ENCODE measurements at regions not wholly inside any gene's neighbourhood (a gene's known extent, or its start where the extent isn't known, plus 50 kb on each side); places are given as distances from the start of the nearest gene placed in this dataset.

GRCh38 chr5:155368490-155368889 is 354.9 kb downstream of the KIF4B start:
- DNase-seq, result no peak
- ATAC-seq, result no peak
- no peak for TF ChIP-seq CTCF (IDR thresholded peaks at IDR 0.05)
- no peaks in the 10 kb centered on the region for H3K4me1 ChIP-seq (ENCODE audit: low read depth)
- intact Hi-C loops (cut with DNase I, micrococcal nuclease), result no loop called here
- H3K36me3 ChIP-seq (ENCODE audit: low read depth), result no peaks in the 10 kb centered on the region
- no peaks in the 10 kb centered on the region for H3K9me3 ChIP-seq
- H3K4me3 ChIP-seq, result no peak overlapping the region

- H3K4me3 ChIP-seq, result no peak overlapping the region
- intact Hi-C loops (cut with DNase I, micrococcal nuclease), result no loop called here
- no peak for TF ChIP-seq CTCF (IDR thresholded peaks at IDR 0.05)
- DNase-seq (no peak), ATAC-seq (no peak)
- H3K36me3 ChIP-seq (ENCODE audit: low read depth), result no peaks in the 10 kb centered on the region
- no peaks in the 10 kb centered on the region for H3K9me3 ChIP-seq
- H3K4me1 ChIP-seq (ENCODE audit: low read depth), result no peaks in the 10 kb centered on the region
These were observed 366.9 kb downstream of the KIF4B start for GRCh38 chr5:155380480-155380879.

DNA sequence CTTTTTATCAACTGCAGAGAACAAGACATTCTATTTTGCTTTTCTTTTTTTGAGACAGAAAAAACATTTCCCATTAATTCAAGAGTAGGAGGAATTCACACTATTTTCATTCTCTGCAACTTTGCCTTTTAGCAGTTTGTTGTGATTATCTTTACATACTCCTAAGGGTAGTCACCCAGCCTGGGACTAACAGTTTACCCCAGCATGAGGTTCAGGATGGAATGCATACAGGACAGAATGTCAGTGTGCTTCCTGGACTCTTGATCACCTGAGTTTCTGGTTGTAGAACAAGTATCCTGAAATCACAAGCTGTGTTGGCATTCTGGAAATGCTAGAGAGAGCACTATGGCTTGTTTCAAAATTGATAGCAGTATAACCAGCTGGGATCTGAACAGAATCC is 368.1 kb downstream of the KIF4B start:
- no peak overlapping the region for H3K4me3 ChIP-seq
- DNase-seq (no peak), ATAC-seq (no peak)
- no peak for TF ChIP-seq CTCF (IDR thresholded peaks at IDR 0.05)
- no peaks in the 10 kb centered on the region for H3K9me3 ChIP-seq
- no peaks in the 10 kb centered on the region for H3K36me3 ChIP-seq (ENCODE audit: low read depth)
- no peaks in the 10 kb centered on the region for H3K4me1 ChIP-seq (ENCODE audit: low read depth)
- intact Hi-C loops (cut with DNase I, micrococcal nuclease), result no loop called here

DNA sequence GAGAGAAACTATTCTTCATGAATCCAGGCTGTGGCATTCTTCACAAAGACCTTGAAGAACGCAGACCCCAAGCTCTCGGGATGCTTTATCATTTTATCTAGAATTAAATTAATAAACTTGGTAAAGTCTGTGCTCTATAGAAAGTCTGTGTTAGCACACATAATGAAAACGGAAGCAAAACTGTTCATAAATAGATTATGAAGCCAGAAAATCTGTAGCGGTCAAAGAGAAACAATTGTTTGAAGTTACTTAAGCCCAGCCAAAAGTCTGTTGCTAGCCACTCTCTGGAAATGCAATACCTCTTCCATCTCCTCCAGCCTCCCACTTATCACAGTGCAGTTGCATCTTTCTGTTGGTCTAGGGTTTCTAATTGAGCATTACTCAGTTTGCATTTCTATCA is 375.9 kb downstream of the KIF4B start:
- Histone ChIP-seq H3K9me3 (no peaks in the 10 kb centered on the region), H3K36me3 (ENCODE audit: low read depth) (no peaks in the 10 kb centered on the region), H3K4me3 (no peak overlapping the region), H3K4me1 (ENCODE audit: low read depth) (no peaks in the 10 kb centered on the region)
- intact Hi-C loops (cut with DNase I, micrococcal nuclease), result no loop called here
- ATAC-seq, result no peak
- no peak for DNase-seq
- no peak for TF ChIP-seq CTCF (IDR thresholded peaks at IDR 0.05)

GRCh38 chr5:155394727-155395126 is 381.2 kb downstream of the KIF4B start:
- H3K4me1 ChIP-seq (ENCODE audit: low read depth), result no peaks in the 10 kb centered on the region
- DNase-seq (no peak), ATAC-seq (no peak)
- H3K36me3 ChIP-seq (ENCODE audit: low read depth), result no peaks in the 10 kb centered on the region
- intact Hi-C loops (cut with DNase I, micrococcal nuclease), result no loop called here
- no peak for TF ChIP-seq CTCF (IDR thresholded peaks at IDR 0.05)
- H3K4me3 ChIP-seq, result no peak overlapping the region
- no peaks in the 10 kb centered on the region for H3K9me3 ChIP-seq

DNA sequence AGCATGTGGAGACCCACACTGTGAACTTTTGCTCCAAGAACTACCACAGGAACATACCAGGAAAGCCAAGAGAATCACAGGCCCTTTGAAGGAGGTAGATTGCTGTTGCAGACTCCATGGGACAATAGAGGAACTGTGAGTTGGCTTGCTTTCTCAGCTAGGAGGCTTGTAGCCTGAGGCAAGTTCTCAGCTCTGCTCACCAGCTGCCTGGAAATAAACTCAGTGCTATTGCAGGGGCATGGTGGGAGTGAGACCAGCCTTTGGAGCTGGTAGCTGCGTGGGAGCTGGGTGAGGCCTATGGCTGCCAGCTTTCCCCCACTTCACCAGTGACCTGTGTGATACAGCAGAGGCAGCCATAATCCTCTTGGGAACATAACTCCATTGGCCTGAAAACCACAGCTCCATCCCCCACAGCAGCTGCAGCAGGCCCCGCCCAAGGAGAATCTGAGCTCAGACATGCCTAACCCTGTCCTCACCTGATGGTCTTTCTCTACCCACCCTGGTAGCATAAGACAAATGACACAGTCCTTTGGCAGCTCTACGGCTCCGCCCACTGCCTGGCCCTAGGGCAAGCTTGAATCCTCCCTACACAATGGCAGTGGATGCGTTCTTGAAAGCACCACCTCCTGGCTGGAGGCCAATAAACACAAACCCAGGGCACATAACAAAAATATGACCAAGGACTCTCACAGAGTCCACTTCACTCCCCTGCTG is 389.5 kb downstream of the KIF4B start:
- intact Hi-C loops (cut with DNase I, micrococcal nuclease), result no loop called here
- ATAC-seq (no peak), DNase-seq (no peak)
- Histone ChIP-seq H3K9me3 (no peaks in the 10 kb centered on the region), H3K4me3 (no peak overlapping the region), H3K36me3 (ENCODE audit: low read depth) (no peaks in the 10 kb centered on the region), H3K4me1 (ENCODE audit: low read depth) (no peaks in the 10 kb centered on the region)
- no peak for TF ChIP-seq CTCF (IDR thresholded peaks at IDR 0.05)

Measured in mucosa of descending colon (tissue), 3 donors.